GM10266 (cell line): ENCODE measurements at regions not wholly inside any gene's neighbourhood (a gene's known extent, or its start where the extent isn't known, plus 50 kb on each side); places are given as distances from the start of the nearest gene placed in this dataset.

ENCODE experiments used
- DNase-seq: peaks from one replicate; pipeline ENCODE4 v3.0.0; 2012; ENCODE audit errors: extremely low spot score
- CTCF ChIP-seq: IDR thresholded peaks from 2 replicates; pipeline ENCODE4 v1.5.1; 2012; ENCODE audit warnings: mild to moderate bottlenecking, low read depth; ENCODE audit not compliant: control insufficient read depth, insufficient read depth; ENCODE audit errors: missing control alignments

- DNase-seq: no peak
These were observed 68.3 kb upstream of the ATF7IP2 start for GRCh38 chr16:10317425-10318001.

GRCh38 chr16:10318798-10319500 is 66.9 kb upstream of the ATF7IP2 start:
- DNase-seq: no peak
- no peak for TF ChIP-seq CTCF

More at GRCh38 chr16:10317425-10318001, 68.3 kb upstream of the ATF7IP2 start:
- TF ChIP-seq CTCF: no peak

GRCh38 chr16:10321407-10322387 is 64.2 kb upstream of the ATF7IP2 start:
- no peak for DNase-seq
- no peak for TF ChIP-seq CTCF

- TF ChIP-seq CTCF: no peak
- no peak for DNase-seq
These were observed 62.9 kb upstream of the ATF7IP2 start for GRCh38 chr16:10322723-10323527.

GRCh38 chr16:10323528-10323869 is 62.4 kb upstream of the ATF7IP2 start:
- no peak for DNase-seq
- no peak for TF ChIP-seq CTCF

GRCh38 chr16:10324210-10324609 is 61.7 kb upstream of the ATF7IP2 start:
- DNase-seq: no peak
- TF ChIP-seq CTCF: no peak
